ENCODE measurements at regions not wholly inside any gene's neighbourhood (a gene's known extent, or its start where the extent isn't known, plus 50 kb on each side); places are given as distances from the start of the nearest gene placed in this dataset.
A peak's percentile ranks its signal among the peaks of the same experiment; 100 is the strongest.

DNA sequence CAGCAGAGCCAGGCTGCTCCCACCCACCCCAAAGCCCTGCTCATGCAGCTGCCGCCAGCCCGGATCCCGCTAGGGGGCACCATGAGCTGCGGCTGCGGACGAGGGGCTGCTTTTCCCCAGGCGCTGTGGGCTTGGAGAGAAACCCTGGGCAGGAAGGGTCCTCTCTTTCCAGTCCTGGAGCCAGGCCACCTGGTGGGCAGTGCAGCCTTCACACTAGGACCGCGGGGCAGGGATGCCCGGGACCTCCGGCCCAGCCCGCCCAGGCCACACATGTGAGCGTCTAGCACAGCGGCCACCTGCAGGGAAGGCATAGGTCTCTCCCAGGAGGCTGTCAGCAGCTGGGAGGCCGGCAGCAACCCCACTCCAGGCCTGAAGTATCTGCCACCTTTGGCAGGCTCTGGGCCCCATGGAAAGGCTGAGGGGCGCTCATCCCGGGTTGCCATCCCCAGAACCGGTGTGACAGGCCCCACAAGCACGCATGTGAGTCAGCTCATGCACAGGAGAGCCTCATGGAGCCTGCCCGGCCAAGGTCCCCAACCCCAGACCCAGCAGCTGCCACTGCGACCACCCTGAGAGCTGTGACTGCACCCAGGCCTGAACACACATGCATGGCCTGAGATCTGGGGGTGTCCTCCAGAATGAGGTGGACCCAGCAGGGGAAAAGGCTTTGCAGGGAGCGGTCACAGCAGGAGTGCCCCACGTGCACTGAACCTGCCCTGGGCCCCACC is 280.0 kb upstream of the RTL1 start:
- H2AFZ ChIP-seq (ENCODE audit: low read depth, low read length), result no peak overlapping the region
- TF ChIP-seq SMC3 (conservative IDR thresholded peaks at IDR 0.05; ENCODE audit: poor library complexity) (peak; percentile 66), TAF1 (IDR thresholded peaks at IDR 0.05; ENCODE audit: low read depth) (no peak), RAD21 (conservative IDR thresholded peaks at IDR 0.05) (peak; percentile 64)
- TF ChIP-seq, protein P1, sequence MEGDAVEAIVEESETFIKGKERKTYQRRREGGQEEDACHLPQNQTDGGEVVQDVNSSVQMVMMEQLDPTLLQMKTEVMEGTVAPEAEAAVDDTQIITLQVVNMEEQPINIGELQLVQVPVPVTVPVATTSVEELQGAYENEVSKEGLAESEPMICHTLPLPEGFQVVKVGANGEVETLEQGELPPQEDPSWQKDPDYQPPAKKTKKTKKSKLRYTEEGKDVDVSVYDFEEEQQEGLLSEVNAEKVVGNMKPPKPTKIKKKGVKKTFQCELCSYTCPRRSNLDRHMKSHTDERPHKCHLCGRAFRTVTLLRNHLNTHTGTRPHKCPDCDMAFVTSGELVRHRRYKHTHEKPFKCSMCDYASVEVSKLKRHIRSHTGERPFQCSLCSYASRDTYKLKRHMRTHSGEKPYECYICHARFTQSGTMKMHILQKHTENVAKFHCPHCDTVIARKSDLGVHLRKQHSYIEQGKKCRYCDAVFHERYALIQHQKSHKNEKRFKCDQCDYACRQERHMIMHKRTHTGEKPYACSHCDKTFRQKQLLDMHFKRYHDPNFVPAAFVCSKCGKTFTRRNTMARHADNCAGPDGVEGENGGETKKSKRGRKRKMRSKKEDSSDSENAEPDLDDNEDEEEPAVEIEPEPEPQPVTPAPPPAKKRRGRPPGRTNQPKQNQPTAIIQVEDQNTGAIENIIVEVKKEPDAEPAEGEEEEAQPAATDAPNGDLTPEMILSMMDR (IDR thresholded peaks at IDR 0.05; ENCODE audit: poor library complexity, severe bottlenecking), result peak; percentile 63
- H3K27ac ChIP-seq (ENCODE audit: low read length), result no peak overlapping the region
- no peak overlapping the region for H3K4me3 ChIP-seq (ENCODE audit: low read length)
- H3K27me3 ChIP-seq (ENCODE audit: insufficient read depth, low read depth, low read length), result no peaks in the 10 kb centered on the region
- no peaks in the 10 kb centered on the region for H3K9me3 ChIP-seq (ENCODE audit: low read length)
- H3K9me2 ChIP-seq (ENCODE audit: insufficient read depth, low read length), result no peaks in the 10 kb centered on the region
- H3K4me2 ChIP-seq (ENCODE audit: low read length), result no peak overlapping the region
- peaks cover 5% of the 10 kb centered on the region for H3F3A ChIP-seq (ENCODE audit: insufficient read depth, low read length, poor library complexity, severe bottlenecking)
- H3K9ac ChIP-seq (ENCODE audit: low read length), result peak overlapping the region; percentile 34
- H3K36me3 ChIP-seq (ENCODE audit: insufficient read depth, low read length), result no peaks in the 10 kb centered on the region
- no peaks in the 10 kb centered on the region for H3K79me2 ChIP-seq (replicated peaks; ENCODE audit: insufficient read depth, low read length)
- H4K20me1 ChIP-seq (ENCODE audit: insufficient read depth), result no peaks in the 10 kb centered on the region

DNA sequence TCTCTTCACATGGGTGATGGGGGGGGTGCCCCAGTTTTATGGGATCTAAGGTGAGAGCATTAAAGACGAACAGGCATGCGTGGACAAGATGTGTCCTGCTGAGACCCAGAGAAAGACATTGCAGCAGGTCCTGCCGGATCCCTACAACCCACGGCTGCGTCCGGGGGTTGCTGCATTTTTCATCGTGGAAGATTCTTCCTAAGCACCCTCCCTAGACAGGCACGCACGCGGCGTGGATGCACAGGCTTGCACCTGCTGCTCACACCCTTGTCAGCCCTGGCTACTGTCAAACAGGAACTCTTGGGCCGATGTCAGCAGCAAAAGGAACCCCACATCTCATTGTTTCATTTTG is 280.6 kb upstream of the RTL1 start:
- Histone ChIP-seq H3K27ac (ENCODE audit: low read length) (no peak overlapping the region), H3K9ac (ENCODE audit: low read length) (peak overlapping the region; percentile 34), H2AFZ (ENCODE audit: low read depth, low read length) (no peak overlapping the region), H3K9me3 (ENCODE audit: low read length) (no peaks in the 10 kb centered on the region), H4K20me1 (ENCODE audit: insufficient read depth) (no peaks in the 10 kb centered on the region), H3K4me3 (ENCODE audit: low read length) (no peak overlapping the region), H3K9me2 (ENCODE audit: insufficient read depth, low read length) (no peaks in the 10 kb centered on the region), H3K4me2 (ENCODE audit: low read length) (no peak overlapping the region), H3K36me3 (ENCODE audit: insufficient read depth, low read length) (no peaks in the 10 kb centered on the region), H3F3A (ENCODE audit: insufficient read depth, low read length, poor library complexity, severe bottlenecking) (peaks cover 5% of the 10 kb centered on the region), H3K79me2 (replicated peaks; ENCODE audit: insufficient read depth, low read length) (no peaks in the 10 kb centered on the region), H3K27me3 (ENCODE audit: insufficient read depth, low read depth, low read length) (no peaks in the 10 kb centered on the region)
- no peak for TF ChIP-seq EP300 (conservative IDR thresholded peaks at IDR 0.05; ENCODE audit: poor library complexity, severe bottlenecking)
- no peak for TF ChIP-seq TAF1 (IDR thresholded peaks at IDR 0.05; ENCODE audit: low read depth)
- TF ChIP-seq, protein P2, sequence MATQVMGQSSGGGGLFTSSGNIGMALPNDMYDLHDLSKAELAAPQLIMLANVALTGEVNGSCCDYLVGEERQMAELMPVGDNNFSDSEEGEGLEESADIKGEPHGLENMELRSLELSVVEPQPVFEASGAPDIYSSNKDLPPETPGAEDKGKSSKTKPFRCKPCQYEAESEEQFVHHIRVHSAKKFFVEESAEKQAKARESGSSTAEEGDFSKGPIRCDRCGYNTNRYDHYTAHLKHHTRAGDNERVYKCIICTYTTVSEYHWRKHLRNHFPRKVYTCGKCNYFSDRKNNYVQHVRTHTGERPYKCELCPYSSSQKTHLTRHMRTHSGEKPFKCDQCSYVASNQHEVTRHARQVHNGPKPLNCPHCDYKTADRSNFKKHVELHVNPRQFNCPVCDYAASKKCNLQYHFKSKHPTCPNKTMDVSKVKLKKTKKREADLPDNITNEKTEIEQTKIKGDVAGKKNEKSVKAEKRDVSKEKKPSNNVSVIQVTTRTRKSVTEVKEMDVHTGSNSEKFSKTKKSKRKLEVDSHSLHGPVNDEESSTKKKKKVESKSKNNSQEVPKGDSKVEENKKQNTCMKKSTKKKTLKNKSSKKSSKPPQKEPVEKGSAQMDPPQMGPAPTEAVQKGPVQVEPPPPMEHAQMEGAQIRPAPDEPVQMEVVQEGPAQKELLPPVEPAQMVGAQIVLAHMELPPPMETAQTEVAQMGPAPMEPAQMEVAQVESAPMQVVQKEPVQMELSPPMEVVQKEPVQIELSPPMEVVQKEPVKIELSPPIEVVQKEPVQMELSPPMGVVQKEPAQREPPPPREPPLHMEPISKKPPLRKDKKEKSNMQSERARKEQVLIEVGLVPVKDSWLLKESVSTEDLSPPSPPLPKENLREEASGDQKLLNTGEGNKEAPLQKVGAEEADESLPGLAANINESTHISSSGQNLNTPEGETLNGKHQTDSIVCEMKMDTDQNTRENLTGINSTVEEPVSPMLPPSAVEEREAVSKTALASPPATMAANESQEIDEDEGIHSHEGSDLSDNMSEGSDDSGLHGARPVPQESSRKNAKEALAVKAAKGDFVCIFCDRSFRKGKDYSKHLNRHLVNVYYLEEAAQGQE (IDR thresholded peaks at IDR 0.05; ENCODE audit: borderline replicate concordance), result no peak
- TF ChIP-seq MXI1 (conservative IDR thresholded peaks at IDR 0.05; ENCODE audit: poor library complexity, severe bottlenecking), result no peak
- no peak for TF ChIP-seq SMC3 (conservative IDR thresholded peaks at IDR 0.05; ENCODE audit: poor library complexity)
- no peak for TF ChIP-seq RAD21 (conservative IDR thresholded peaks at IDR 0.05)
- TF ChIP-seq, protein P1 (IDR thresholded peaks at IDR 0.05; ENCODE audit: poor library complexity, severe bottlenecking), result no peak
- no peak for TF ChIP-seq POLR2AphosphoS5 (IDR thresholded peaks at IDR 0.05)
- TF ChIP-seq EZH2 (IDR thresholded peaks at IDR 0.05; ENCODE audit: borderline replicate concordance, insufficient read depth, low read length, poor library complexity, severe bottlenecking), result no peak

Measured in neural cell (in vitro differentiated cells).